CD14-positive monocyte (primary cell): ENCODE measurements at regions not wholly inside any gene's neighbourhood (a gene's known extent, or its start where the extent isn't known, plus 50 kb on each side); places are given as distances from the start of the nearest gene placed in this dataset.

Experiments
- DNase-seq, 3 donors: peaks; one replicate each; pipeline ENCODE4 v3.0.0-alpha.2; 2011 to 2022
- H2AFZ ChIP-seq: 2 replicates; pipeline ENCODE4 v1.6.0; 2012; ENCODE audit warnings: mild to moderate bottlenecking, low read depth, low read length, inconsistent platforms; ENCODE audit not compliant: insufficient read depth, poor library complexity, severe bottlenecking
- H3K27ac ChIP-seq, 2 donors: 1 replicate in 1 of 2; 2 replicates in 1 of 2; pipeline ENCODE4 v1.5.1; 2012 to 2013; ENCODE audit warnings: low read length in 2 of 2, control low read depth in 1 of 2, inconsistent platforms in 1 of 2, low read depth in 1 of 2, mild to moderate bottlenecking in 1 of 2
- H3K27me3 ChIP-seq, 2 donors: one replicate each; pipeline versions ENCODE4 v1.6.0 to v1.6.1; 2011 to 2013; ENCODE audit warnings: low read length in 2 of 2; ENCODE audit not compliant: control insufficient read depth in 2 of 2, insufficient read depth in 2 of 2
- H3K36me3 ChIP-seq, 2 donors: replicated peaks in 1 of 2; 1 replicate in 1 of 2; 2 replicates in 1 of 2; pipeline versions ENCODE4 v1.5.1 to v1.6.1; 2012 to 2013; ENCODE audit warnings: low read length in 2 of 2, control low read depth in 1 of 2, inconsistent platforms in 1 of 2, mild to moderate bottlenecking in 1 of 2; ENCODE audit not compliant: insufficient read depth in 2 of 2, control insufficient read depth in 1 of 2
- H3K4me1 ChIP-seq, 2 donors: 1 replicate in 1 of 2; 2 replicates in 1 of 2; pipeline versions ENCODE4 v1.5.1 to v1.6.1; 2012 to 2013; ENCODE audit warnings: low read length in 2 of 2, control low read depth in 1 of 2, inconsistent platforms in 1 of 2, mild to moderate bottlenecking in 1 of 2, moderate library complexity in 1 of 2; ENCODE audit not compliant: insufficient read depth in 2 of 2, control insufficient read depth in 1 of 2
- H3K4me2 ChIP-seq: replicated peaks from 2 replicates; pipeline ENCODE3; 2012; ENCODE audit warnings: low read length, moderate library complexity, mild to moderate bottlenecking; ENCODE audit not compliant: poor library complexity, severe bottlenecking; ENCODE audit errors: extremely low read depth
- H3K4me3 ChIP-seq, 3 experiments: fragments of 200-600 bp in 1 of 3; sonication (generic) in 1 of 3; replicated peaks in 1 of 3; 1 replicate in 2 of 3; 2 replicates in 1 of 3; pipeline ENCODE4 v1.5.1; 2011 to 2013; ENCODE audit warnings: low read length in 3 of 3, mild to moderate bottlenecking in 3 of 3, control low read depth in 2 of 3, low read depth in 2 of 3, inconsistent platforms in 1 of 3, moderate library complexity in 1 of 3
- H3K79me2 ChIP-seq: 2 replicates; pipeline ENCODE4 v1.6.0; 2012; ENCODE audit warnings: mild to moderate bottlenecking, control low read depth, inconsistent platforms, low read length, moderate library complexity; ENCODE audit not compliant: insufficient read depth
- H3K9ac ChIP-seq: 2 replicates; pipeline ENCODE4 v1.6.0; 2017; ENCODE audit warnings: low read length, mild to moderate bottlenecking; ENCODE audit not compliant: insufficient read depth, poor library complexity, severe bottlenecking
- H3K9me3 ChIP-seq, 2 donors: replicated peaks in 1 of 2; 1 replicate in 1 of 2; 2 replicates in 1 of 2; pipeline versions ENCODE4 v1.5.1 to v1.6.1; 2012 to 2013; ENCODE audit warnings: low read length in 2 of 2, control low read depth in 1 of 2; ENCODE audit not compliant: control insufficient read depth in 1 of 2, insufficient read depth in 1 of 2
- H4K20me1 ChIP-seq: 2 replicates; pipeline ENCODE4 v1.6.0; 2012; ENCODE audit warnings: mild to moderate bottlenecking, low read length, control low read depth, moderate library complexity; ENCODE audit not compliant: insufficient read depth
- H3K27ac Mint-ChIP-seq, 7 donors: one replicate each; pipeline ENCODE4 v1.8.0; 2020; ENCODE audit warnings: mild to moderate bottlenecking in 7 of 7, mixed read lengths in 7 of 7, moderate library complexity in 6 of 7, inconsistent platforms in 2 of 7
- H3K27me3 Mint-ChIP-seq, 3 donors: one replicate each; pipeline ENCODE4 v1.8.0; 2021 to 2022; ENCODE audit warnings: low read depth in 3 of 3, mild to moderate bottlenecking in 3 of 3, mixed read lengths in 3 of 3, moderate library complexity in 3 of 3, inconsistent platforms in 1 of 3
- H3K36me3 Mint-ChIP-seq, 2 donors: one replicate each; pipeline ENCODE4 v1.8.0; 2020; ENCODE audit warnings: mixed read lengths in 2 of 2, inconsistent platforms in 1 of 2, mild to moderate bottlenecking in 1 of 2
- H3K4me1 Mint-ChIP-seq: one replicate; pipeline ENCODE4 v1.8.0; 2020; ENCODE audit warnings: mild to moderate bottlenecking, mixed read lengths
- H3K4me3 Mint-ChIP-seq, 2 donors: one replicate each; pipeline ENCODE4 v1.8.0; 2020; ENCODE audit warnings: mild to moderate bottlenecking in 2 of 2, mixed read lengths in 2 of 2, moderate library complexity in 1 of 2
- H3K9me3 Mint-ChIP-seq, 7 donors: one replicate each; pipeline ENCODE4 v1.8.0; 2020 to 2022; ENCODE audit warnings: mixed read lengths in 7 of 7, mild to moderate bottlenecking in 6 of 7, moderate library complexity in 6 of 7, inconsistent platforms in 2 of 7
- WGBS: methylation state at CpG from one replicate; pipeline ENCODE4 v1.1.5; 2013; ENCODE audit warnings: missing lambda C conversion rate; ENCODE audit not compliant: insufficient coverage; 5-methylcytosine and 5-hydroxymethylcytosine counted together
- intact Hi-C, 2 donors: fragments of 100-400 bp; cut with micrococcal nuclease; formaldehyde crosslinking; loops; one replicate each; pipeline versions ENCODE4 v1.15.0 to v1.15.1; 2023
- TF ChIP-seq, protein P1 (sequence below): fragments of 200-600 bp; IDR thresholded peaks from one replicate; pipeline ENCODE4 v1.8.0; 2022; ENCODE audit warnings: antibody characterized with exemption, mild to moderate bottlenecking

DNA sequence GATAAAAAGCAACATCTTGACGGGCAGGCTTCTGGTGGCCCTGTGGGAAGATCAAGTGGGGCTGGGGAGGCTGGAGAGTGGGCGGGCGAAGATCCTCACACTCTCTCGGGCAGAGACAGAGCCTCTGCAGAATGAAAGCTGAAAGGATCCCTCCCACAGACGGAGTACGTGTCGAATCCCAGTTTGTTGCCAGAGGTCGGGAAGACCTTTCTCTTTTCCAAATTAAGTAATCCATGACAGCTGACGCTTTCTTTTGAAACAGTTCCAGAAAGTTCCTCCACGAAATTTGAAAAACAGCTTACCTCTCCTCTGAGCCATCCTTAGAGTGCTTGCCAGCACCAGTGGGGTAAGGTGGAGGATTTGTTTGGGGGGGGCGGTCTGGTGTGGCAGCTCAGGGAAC lies 155.6 kb upstream of the SMLR1 start:
- Mint-ChIP-seq H3K9me3 (peaks cover 0 to 8% (median 4%) of the 10 kb centered on the region in 7 donors), H3K4me1 (no peaks in the 10 kb centered on the region), H3K27me3 (peaks cover 0 to 2% (median 1%) of the 10 kb centered on the region in 3 donors), H3K4me3 (no peak overlapping the region), H3K36me3 (no peaks in the 10 kb centered on the region), H3K27ac (no peak overlapping the region)
- no peaks in the 10 kb centered on the region for H3K36me3 ChIP-seq
- no peak for DNase-seq
- 89% methylated on average over 8 of the region's 11 CpGs for WGBS
- H3K27me3 ChIP-seq = no peaks in the 10 kb centered on the region
- peaks cover 0 to 5% of the 10 kb centered on the region in 2 donors for H3K9me3 ChIP-seq
- no peak overlapping the region for H3K27ac ChIP-seq
- no peaks in the 10 kb centered on the region for H3K79me2 ChIP-seq
- H3K4me3 ChIP-seq = no peak overlapping the region
- H3K4me2 ChIP-seq = no peak overlapping the region
- intact Hi-C loops = no loop called here
- TF ChIP-seq, protein P1, sequence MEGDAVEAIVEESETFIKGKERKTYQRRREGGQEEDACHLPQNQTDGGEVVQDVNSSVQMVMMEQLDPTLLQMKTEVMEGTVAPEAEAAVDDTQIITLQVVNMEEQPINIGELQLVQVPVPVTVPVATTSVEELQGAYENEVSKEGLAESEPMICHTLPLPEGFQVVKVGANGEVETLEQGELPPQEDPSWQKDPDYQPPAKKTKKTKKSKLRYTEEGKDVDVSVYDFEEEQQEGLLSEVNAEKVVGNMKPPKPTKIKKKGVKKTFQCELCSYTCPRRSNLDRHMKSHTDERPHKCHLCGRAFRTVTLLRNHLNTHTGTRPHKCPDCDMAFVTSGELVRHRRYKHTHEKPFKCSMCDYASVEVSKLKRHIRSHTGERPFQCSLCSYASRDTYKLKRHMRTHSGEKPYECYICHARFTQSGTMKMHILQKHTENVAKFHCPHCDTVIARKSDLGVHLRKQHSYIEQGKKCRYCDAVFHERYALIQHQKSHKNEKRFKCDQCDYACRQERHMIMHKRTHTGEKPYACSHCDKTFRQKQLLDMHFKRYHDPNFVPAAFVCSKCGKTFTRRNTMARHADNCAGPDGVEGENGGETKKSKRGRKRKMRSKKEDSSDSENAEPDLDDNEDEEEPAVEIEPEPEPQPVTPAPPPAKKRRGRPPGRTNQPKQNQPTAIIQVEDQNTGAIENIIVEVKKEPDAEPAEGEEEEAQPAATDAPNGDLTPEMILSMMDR = no peak
- H2AFZ ChIP-seq = no peak overlapping the region
- H3K9ac ChIP-seq = no peak overlapping the region
- H3K4me1 ChIP-seq = no peaks in the 10 kb centered on the region
- H4K20me1 ChIP-seq = no peaks in the 10 kb centered on the region

- H3K36me3 ChIP-seq = no peaks in the 10 kb centered on the region
- no peak overlapping the region for H3K27ac ChIP-seq
- H3K4me1 Mint-ChIP-seq = no peaks in the 10 kb centered on the region
- no peaks in the 10 kb centered on the region for H3K4me1 ChIP-seq
- TF ChIP-seq, protein P1 = no peak
- peaks cover 0 to 5% of the 10 kb centered on the region in 2 donors for H3K9me3 ChIP-seq
- intact Hi-C loops = no loop called here
- H3K9me3 Mint-ChIP-seq = peaks cover 0 to 9% (median 3%) of the 10 kb centered on the region in 7 donors
- H4K20me1 ChIP-seq = no peaks in the 10 kb centered on the region
- no peak overlapping the region for H3K9ac ChIP-seq
- H3K36me3 Mint-ChIP-seq = no peaks in the 10 kb centered on the region
- no peak overlapping the region for H2AFZ ChIP-seq
- WGBS = 96% methylated on average over 4 of the region's 6 CpGs
- no peak overlapping the region for H3K4me3 Mint-ChIP-seq
- H3K27ac Mint-ChIP-seq = no peak overlapping the region
- H3K79me2 ChIP-seq = no peaks in the 10 kb centered on the region
- no peaks in the 10 kb centered on the region for H3K27me3 ChIP-seq
- H3K4me2 ChIP-seq = no peak overlapping the region
- no peak for DNase-seq
- peaks cover 0 to 1% (median 0%) of the 10 kb centered on the region in 3 donors for H3K27me3 Mint-ChIP-seq
- no peak overlapping the region for H3K4me3 ChIP-seq
These were observed 155.1 kb upstream of the SMLR1 start for GRCh38 chr6:130672153-130672552.
